Osteocyte (in vitro differentiated cells): ENCODE measurements at regions not wholly inside any gene's neighbourhood (a gene's known extent, or its start where the extent isn't known, plus 50 kb on each side); places are given as distances from the start of the nearest gene placed in this dataset.

ENCODE experiments used
- DNase-seq: peaks from one replicate; pipeline ENCODE4 v3.0.0; 2021; ENCODE audit warnings: mixed read lengths; ENCODE audit not compliant: unreplicated experiment; ENCODE audit errors: extremely low spot score
- H3K27ac Mint-ChIP-seq: one replicate; pipeline ENCODE4 v1.8.0; 2021; ENCODE audit warnings: mild to moderate bottlenecking, mixed read lengths; ENCODE audit not compliant: unreplicated experiment
- H3K27me3 Mint-ChIP-seq: one replicate; pipeline ENCODE4 v1.8.0; 2021; ENCODE audit warnings: mixed read lengths; ENCODE audit not compliant: unreplicated experiment
- H3K36me3 Mint-ChIP-seq: one replicate; pipeline ENCODE4 v1.8.0; 2021; ENCODE audit warnings: mixed read lengths; ENCODE audit not compliant: unreplicated experiment
- H3K4me1 Mint-ChIP-seq: one replicate; pipeline ENCODE4 v1.8.0; 2021; ENCODE audit warnings: mixed read lengths; ENCODE audit not compliant: unreplicated experiment
- H3K4me3 Mint-ChIP-seq: one replicate; pipeline ENCODE4 v1.8.0; 2021; ENCODE audit warnings: mild to moderate bottlenecking, moderate library complexity, mixed read lengths; ENCODE audit not compliant: unreplicated experiment
- H3K9me3 Mint-ChIP-seq: one replicate; pipeline ENCODE4 v1.8.0; 2021; ENCODE audit warnings: mixed read lengths; ENCODE audit not compliant: unreplicated experiment
- TF ChIP-seq, protein P1 (sequence below): fragments of 200-600 bp; sonication (generic); IDR thresholded peaks from 2 replicates; pipeline ENCODE4 v1.5.0; 2021; ENCODE audit warnings: antibody characterized with exemption, mild to moderate bottlenecking, moderate library complexity

DNA sequence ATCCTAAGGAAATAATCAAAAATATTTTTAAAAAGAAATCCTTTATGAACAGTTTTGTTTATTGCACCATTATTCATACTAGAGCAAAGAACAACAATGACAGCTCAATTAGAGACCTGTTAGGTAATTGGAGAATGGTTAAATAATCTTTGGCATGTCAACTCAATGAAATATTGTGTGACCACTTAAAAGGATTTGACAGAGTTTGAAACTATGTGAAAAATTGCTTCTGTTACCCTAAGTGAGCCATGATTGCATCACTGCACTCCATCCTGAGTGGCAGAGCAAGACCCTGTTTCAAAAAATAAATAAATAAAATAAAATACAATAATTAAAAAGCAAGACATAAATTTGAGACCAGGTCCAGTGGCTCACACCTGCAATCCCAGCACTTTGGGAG lies 66.1 kb upstream of the ATP8B1 start:
- Mint-ChIP-seq H3K27me3 (no peaks in the 10 kb centered on the region), H3K4me3 (no peak overlapping the region), H3K4me1 (peaks cover 2% of the 10 kb centered on the region), H3K9me3 (peaks cover 14% of the 10 kb centered on the region), H3K36me3 (peaks cover 3% of the 10 kb centered on the region), H3K27ac (no peak overlapping the region)
- DNase-seq, result no peak
- TF ChIP-seq, protein P1, sequence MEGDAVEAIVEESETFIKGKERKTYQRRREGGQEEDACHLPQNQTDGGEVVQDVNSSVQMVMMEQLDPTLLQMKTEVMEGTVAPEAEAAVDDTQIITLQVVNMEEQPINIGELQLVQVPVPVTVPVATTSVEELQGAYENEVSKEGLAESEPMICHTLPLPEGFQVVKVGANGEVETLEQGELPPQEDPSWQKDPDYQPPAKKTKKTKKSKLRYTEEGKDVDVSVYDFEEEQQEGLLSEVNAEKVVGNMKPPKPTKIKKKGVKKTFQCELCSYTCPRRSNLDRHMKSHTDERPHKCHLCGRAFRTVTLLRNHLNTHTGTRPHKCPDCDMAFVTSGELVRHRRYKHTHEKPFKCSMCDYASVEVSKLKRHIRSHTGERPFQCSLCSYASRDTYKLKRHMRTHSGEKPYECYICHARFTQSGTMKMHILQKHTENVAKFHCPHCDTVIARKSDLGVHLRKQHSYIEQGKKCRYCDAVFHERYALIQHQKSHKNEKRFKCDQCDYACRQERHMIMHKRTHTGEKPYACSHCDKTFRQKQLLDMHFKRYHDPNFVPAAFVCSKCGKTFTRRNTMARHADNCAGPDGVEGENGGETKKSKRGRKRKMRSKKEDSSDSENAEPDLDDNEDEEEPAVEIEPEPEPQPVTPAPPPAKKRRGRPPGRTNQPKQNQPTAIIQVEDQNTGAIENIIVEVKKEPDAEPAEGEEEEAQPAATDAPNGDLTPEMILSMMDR, result no peak

DNA sequence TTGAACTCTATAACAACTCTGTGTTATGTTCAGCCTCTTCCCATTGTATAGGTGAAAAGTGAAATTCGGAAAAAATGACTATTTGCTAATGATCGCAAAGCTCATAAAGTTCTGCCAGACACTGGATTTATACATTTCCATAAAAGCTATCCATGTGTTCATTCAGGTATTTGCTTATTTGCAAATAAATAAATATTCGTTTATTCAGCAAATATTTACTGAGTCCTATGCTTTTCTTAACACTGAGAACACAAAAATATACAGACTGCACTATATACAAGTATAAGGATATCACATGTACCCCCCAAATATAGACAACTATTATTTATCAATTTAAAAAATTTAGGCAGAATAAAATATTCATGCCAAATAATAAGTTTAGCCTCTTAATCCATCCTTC lies 63.2 kb upstream of the ATP8B1 start:
- Mint-ChIP-seq H3K36me3 (no peaks in the 10 kb centered on the region), H3K27me3 (no peaks in the 10 kb centered on the region), H3K9me3 (peaks cover under 1% of the 10 kb centered on the region), H3K27ac (no peak overlapping the region), H3K4me3 (no peak overlapping the region), H3K4me1 (peaks cover 2% of the 10 kb centered on the region)
- TF ChIP-seq, protein P1, result no peak
- DNase-seq, result no peak

DNA sequence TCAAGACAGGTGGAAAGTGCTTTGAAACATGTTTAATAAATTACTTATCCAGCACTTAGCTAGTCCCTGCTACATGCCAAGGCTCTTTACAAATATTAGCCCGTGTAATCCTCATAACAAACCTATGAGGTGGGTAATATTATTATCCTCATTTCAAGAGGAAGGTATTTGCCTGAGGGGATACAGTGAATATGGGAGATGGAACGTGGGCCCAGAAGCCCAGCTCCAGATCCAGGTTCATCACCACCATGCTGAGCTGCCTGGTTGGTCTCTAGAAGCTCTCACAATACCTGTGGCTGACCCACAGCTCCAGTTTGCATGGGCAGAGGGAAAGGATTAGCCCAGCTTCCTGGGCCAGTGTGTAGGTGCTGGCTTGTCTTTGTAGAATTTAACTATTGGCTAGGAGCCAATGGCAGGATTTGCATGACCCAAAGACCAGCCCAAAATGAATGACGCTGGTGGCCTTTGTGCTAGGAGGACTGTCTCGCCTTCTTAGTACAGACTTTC lies 61.6 kb upstream of the ATP8B1 start:
- TF ChIP-seq, protein P1, result no peak
- DNase-seq, result no peak
- no peaks in the 10 kb centered on the region for H3K36me3 Mint-ChIP-seq
- no peaks in the 10 kb centered on the region for H3K9me3 Mint-ChIP-seq
- peaks cover 2% of the 10 kb centered on the region for H3K4me1 Mint-ChIP-seq
- H3K4me3 Mint-ChIP-seq, result no peak overlapping the region
- no peak overlapping the region for H3K27ac Mint-ChIP-seq
- H3K27me3 Mint-ChIP-seq, result no peaks in the 10 kb centered on the region

DNA sequence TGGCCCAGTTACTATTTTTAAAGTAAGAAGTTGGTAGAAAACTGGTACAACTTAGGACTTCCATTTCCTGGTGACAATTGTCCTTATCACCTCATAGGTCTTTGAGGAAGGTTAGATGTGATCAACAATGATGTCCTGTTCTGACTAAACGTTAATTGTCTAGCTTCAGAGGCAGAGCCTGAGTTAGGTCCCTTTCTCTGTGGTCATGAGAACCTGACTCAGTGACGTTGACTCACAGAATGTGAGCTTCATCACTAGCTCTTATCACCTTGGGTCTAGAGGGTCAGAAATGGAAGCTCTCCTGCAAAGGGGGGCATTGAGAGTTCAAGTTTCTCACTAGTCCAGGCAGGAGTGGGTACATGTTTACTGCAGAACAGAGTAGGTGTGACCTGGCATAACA lies 60.6 kb upstream of the ATP8B1 start:
- Mint-ChIP-seq H3K4me1 (no peaks in the 10 kb centered on the region), H3K27ac (no peak overlapping the region), H3K36me3 (no peaks in the 10 kb centered on the region), H3K27me3 (no peaks in the 10 kb centered on the region), H3K9me3 (no peaks in the 10 kb centered on the region), H3K4me3 (no peak overlapping the region)
- DNase-seq, result no peak
- TF ChIP-seq, protein P1, result no peak

DNA sequence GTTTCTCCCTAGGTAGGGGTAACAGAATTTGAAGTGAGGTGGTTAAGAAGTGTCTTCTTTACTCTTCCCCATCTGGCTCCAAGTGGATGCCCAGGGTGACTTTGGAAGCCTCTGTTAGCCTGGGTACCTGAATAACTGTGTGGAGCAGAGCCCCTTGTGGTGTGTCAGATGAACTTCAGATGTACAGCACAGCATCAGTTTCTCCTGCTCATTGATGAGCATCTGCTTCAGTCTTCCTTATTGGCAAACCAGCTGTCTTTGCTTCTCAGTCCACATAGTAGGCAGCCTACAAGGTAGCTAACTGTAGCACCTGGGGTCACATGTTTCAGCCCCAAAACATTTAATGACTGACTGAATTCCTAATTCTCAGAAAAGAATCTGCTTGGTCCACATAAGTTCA lies 56.2 kb upstream of the ATP8B1 start:
- no peak for DNase-seq
- Mint-ChIP-seq H3K27ac (no peak overlapping the region), H3K9me3 (no peaks in the 10 kb centered on the region)

More for the DNA sequence above, 56.2 kb upstream of the ATP8B1 start:
- H3K4me3 Mint-ChIP-seq, result no peak overlapping the region
- no peaks in the 10 kb centered on the region for H3K36me3 Mint-ChIP-seq
- no peaks in the 10 kb centered on the region for H3K4me1 Mint-ChIP-seq
- TF ChIP-seq, protein P1, result peak; percentile 38
- no peaks in the 10 kb centered on the region for H3K27me3 Mint-ChIP-seq
